H9 (cell line): ENCODE measurements at regions not wholly inside any gene's neighbourhood (a gene's known extent, or its start where the extent isn't known, plus 50 kb on each side); places are given as distances from the start of the nearest gene placed in this dataset.

Experiments
- DNase-seq: peaks from one replicate; pipeline ENCODE4 v3.0.0-alpha.2; 2017
- H2AFZ ChIP-seq: one replicate; pipeline ENCODE4 v1.6.1; 2013; ENCODE audit warnings: mild to moderate bottlenecking, low read length, control low read depth, moderate library complexity
- H2AK5ac ChIP-seq: 2 replicates; pipeline ENCODE4 v1.6.1; 2013; ENCODE audit warnings: low read length, control low read depth, mixed read lengths; ENCODE audit not compliant: insufficient read length
- H2BK120ac ChIP-seq: one replicate; pipeline ENCODE4 v1.6.1; 2013; ENCODE audit warnings: low read depth, mild to moderate bottlenecking, low read length, control low read depth, inconsistent platforms; ENCODE audit not compliant: poor library complexity, severe bottlenecking
- H2BK12ac ChIP-seq: 2 replicates; pipeline ENCODE4 v1.6.1; 2013; ENCODE audit warnings: low read length, control low read depth, mixed read lengths, low read depth; ENCODE audit not compliant: insufficient read length
- H2BK15ac ChIP-seq: 2 replicates; pipeline ENCODE4 v1.6.1; 2013; ENCODE audit warnings: low read depth, low read length, control low read depth
- H2BK20ac ChIP-seq: one replicate; pipeline ENCODE4 v1.6.1; 2013; ENCODE audit warnings: low read depth, mild to moderate bottlenecking, low read length, control low read depth, inconsistent platforms; ENCODE audit not compliant: poor library complexity, severe bottlenecking
- H2BK5ac ChIP-seq: 2 replicates; pipeline ENCODE4 v1.6.1; 2013; ENCODE audit warnings: low read length, control low read depth, mixed read lengths; ENCODE audit not compliant: insufficient read length
- H3K14ac ChIP-seq: 2 replicates; pipeline ENCODE4 v1.6.1; 2013; ENCODE audit warnings: low read length, control low read depth; ENCODE audit not compliant: insufficient read depth
- H3K18ac ChIP-seq: 2 replicates; pipeline ENCODE4 v1.6.1; 2013; ENCODE audit warnings: low read depth, mild to moderate bottlenecking, mixed read lengths, low read length, control low read depth; ENCODE audit not compliant: insufficient read length
- H3K23ac ChIP-seq: 2 replicates; pipeline ENCODE4 v1.6.1; 2013; ENCODE audit warnings: low read length, control low read depth, mixed read lengths, low read depth; ENCODE audit not compliant: insufficient read length
- H3K23me2 ChIP-seq: 2 replicates; pipeline ENCODE4 v1.6.1; 2013; ENCODE audit warnings: low read depth, mild to moderate bottlenecking, mixed read lengths, low read length, control low read depth; ENCODE audit not compliant: insufficient read length, poor library complexity, severe bottlenecking
- H3K27ac ChIP-seq: 2 replicates; pipeline ENCODE4 v1.5.1; 2013; ENCODE audit warnings: low read length, control low read depth, mixed read lengths, low read depth; ENCODE audit not compliant: insufficient read length
- H3K27me3 ChIP-seq: 2 replicates; pipeline ENCODE4 v1.6.1; 2013; ENCODE audit warnings: low read length, control low read depth, inconsistent platforms; ENCODE audit not compliant: insufficient read depth
- H3K4ac ChIP-seq: 2 replicates; pipeline ENCODE4 v1.6.1; 2013; ENCODE audit warnings: low read depth, mild to moderate bottlenecking, control low read depth, inconsistent platforms, low read length, moderate library complexity
- H3K4me1 ChIP-seq: 2 replicates; pipeline ENCODE4 v1.6.1; 2013; ENCODE audit warnings: low read length, control low read depth, inconsistent platforms; ENCODE audit not compliant: insufficient read depth
- H3K4me2 ChIP-seq: 2 replicates; pipeline ENCODE4 v1.6.1; 2013; ENCODE audit warnings: low read length, control low read depth, mixed read lengths; ENCODE audit not compliant: insufficient read length, insufficient read depth
- H3K56ac ChIP-seq: 2 replicates; pipeline ENCODE4 v1.6.1; 2013; ENCODE audit warnings: low read depth, mild to moderate bottlenecking, mixed read lengths, low read length, control low read depth; ENCODE audit not compliant: insufficient read length
- H3K79me1 ChIP-seq: 2 replicates; pipeline ENCODE4 v1.6.1; 2013; ENCODE audit warnings: low read depth, mild to moderate bottlenecking, moderate library complexity, low read length, control low read depth, inconsistent platforms; ENCODE audit not compliant: insufficient read depth, poor library complexity, severe bottlenecking
- H3K79me2 ChIP-seq: 2 replicates; pipeline ENCODE4 v1.6.1; 2013; ENCODE audit warnings: low read length, control low read depth, inconsistent platforms; ENCODE audit not compliant: insufficient read depth
- H3K9ac ChIP-seq: 2 replicates; pipeline ENCODE4 v1.6.1; 2013; ENCODE audit warnings: low read length, control low read depth, mixed read lengths; ENCODE audit not compliant: insufficient read length; ENCODE audit errors: extremely low read depth
- H3K9me3 ChIP-seq: one replicate; pipeline ENCODE4 v1.6.1; 2013; ENCODE audit warnings: low read depth, low read length, inconsistent platforms; ENCODE audit not compliant: control insufficient read depth
- H3T11ph ChIP-seq: one replicate; pipeline ENCODE4 v1.6.1; 2013; ENCODE audit warnings: mild to moderate bottlenecking, low read length, control low read depth, inconsistent platforms
- H4K20me1 ChIP-seq: one replicate; pipeline ENCODE4 v1.6.1; 2013; ENCODE audit not compliant: control insufficient read depth, insufficient read length, insufficient read depth
- H4K5ac ChIP-seq: 2 replicates; pipeline ENCODE4 v1.6.1; 2013; ENCODE audit warnings: low read depth, mild to moderate bottlenecking, mixed read lengths, low read length, control low read depth; ENCODE audit not compliant: insufficient read length
- H4K8ac ChIP-seq: replicated peaks from 2 replicates; pipeline ENCODE4 v1.6.1; 2013; ENCODE audit warnings: low read length, control low read depth, mixed read lengths, low read depth; ENCODE audit not compliant: insufficient read length
- H4K91ac ChIP-seq: 2 replicates; pipeline ENCODE4 v1.6.1; 2013; ENCODE audit warnings: low read depth, mild to moderate bottlenecking, moderate library complexity, mixed read lengths, low read length, control low read depth; ENCODE audit not compliant: insufficient read length
- H3K27ac Mint-ChIP-seq, 3 experiments: 2 replicates in 2 of 3; 3 replicates in 1 of 3; pipeline ENCODE4 v1.8.0; 2020 to 2021; ENCODE audit warnings: mixed read lengths in 3 of 3, mild to moderate bottlenecking in 1 of 3, moderate library complexity in 1 of 3
- H3K27me3 Mint-ChIP-seq: 2 replicates; pipeline ENCODE4 v1.8.0; 2021; ENCODE audit warnings: low read depth, mild to moderate bottlenecking, moderate library complexity, mixed read lengths
- H3K36me3 Mint-ChIP-seq, 3 experiments: 2 replicates in 2 of 3; 3 replicates in 1 of 3; pipeline ENCODE4 v1.8.0; 2020 to 2021; ENCODE audit warnings: low read depth in 3 of 3, mixed read lengths in 3 of 3; ENCODE audit not compliant: insufficient read depth in 1 of 3
- H3K4me1 Mint-ChIP-seq, 2 experiments: 2 replicates each; pipeline ENCODE4 v1.8.0; 2020; ENCODE audit warnings: mixed read lengths in 2 of 2
- H3K4me3 Mint-ChIP-seq, 2 experiments: 2 replicates in 1 of 2; 3 replicates in 1 of 2; pipeline ENCODE4 v1.8.0; 2020 to 2021; ENCODE audit warnings: mild to moderate bottlenecking in 2 of 2, mixed read lengths in 2 of 2, moderate library complexity in 1 of 2
- H3K9me3 Mint-ChIP-seq, 2 experiments: 2 replicates in 1 of 2; 3 replicates in 1 of 2; pipeline ENCODE4 v1.8.0; 2020; ENCODE audit warnings: mild to moderate bottlenecking in 2 of 2, mixed read lengths in 2 of 2, moderate library complexity in 1 of 2
- CTCF ChIP-seq: fragments of 200-600 bp; sonication (generic); conservative IDR thresholded peaks from 3 replicates; pipeline ENCODE4 v1.8.0; 2021; ENCODE audit warnings: antibody characterized with exemption, mild to moderate bottlenecking
- WGBS: extraction: QIAGEN DNeasy Blood & Tissue Kit; methylation state at CpG from one replicate; pipeline ENCODE4 v1.1.7; 2013; ENCODE audit warnings: missing lambda C conversion rate, low lambda C conversion rate, mixed read lengths; ENCODE audit not compliant: insufficient read length; ENCODE audit errors: extremely low coverage; 5-methylcytosine and 5-hydroxymethylcytosine counted together

GRCh38 chr5:149441194-149441753, 62.2 kb upstream of the IL17B start:
- Histone ChIP-seq H2BK120ac (no peak overlapping the region), H3K23ac (no peak overlapping the region), H4K8ac (no peak overlapping the region), H2AK5ac (no peak overlapping the region), H2BK15ac (no peak overlapping the region), H3K9ac (no peak overlapping the region), H3K79me2 (no peaks in the 10 kb centered on the region), H3K4ac (no peak overlapping the region), H3K9me3 (no peaks in the 10 kb centered on the region), H3K27me3 (no peaks in the 10 kb centered on the region), H3T11ph (no peak overlapping the region), H4K5ac (no peak overlapping the region), H3K18ac (no peak overlapping the region), H3K27ac (no peak overlapping the region), H4K91ac (no peak overlapping the region), H2AFZ (no peak overlapping the region), H2BK20ac (no peak overlapping the region), H3K23me2 (no peaks in the 10 kb centered on the region), H4K20me1 (no peaks in the 10 kb centered on the region), H3K4me2 (no peak overlapping the region), H2BK12ac (no peak overlapping the region), H3K79me1 (no peaks in the 10 kb centered on the region), H2BK5ac (no peak overlapping the region), H3K4me1 (peaks cover 11% of the 10 kb centered on the region), H3K56ac (no peak overlapping the region), H3K14ac (no peak overlapping the region)
- WGBS: no CpG with 5 or more reads among the region's 14 CpGs
- DNase-seq: no peak
- H3K4me1 Mint-ChIP-seq: peaks cover 42 to 47% of the 10 kb centered on the region in 2 experiments
- H3K36me3 Mint-ChIP-seq: peaks cover 0 to 3% (median 2%) of the 10 kb centered on the region in 3 experiments; a peak in 2 of 7 replicates
- H3K9me3 Mint-ChIP-seq: peaks cover 3 to 4% of the 10 kb centered on the region in 2 experiments; a peak in 3 of 5 replicates
- no peak overlapping the region for H3K4me3 Mint-ChIP-seq
- H3K27me3 Mint-ChIP-seq: peaks cover 3% of the 10 kb centered on the region
- TF ChIP-seq CTCF: no peak
- peak overlapping the region in 2 of 3 experiments; percentile 75 to 90; a peak in 2 of 7 replicates for H3K27ac Mint-ChIP-seq
